ENCODE measurements at regions not wholly inside any gene's neighbourhood (a gene's known extent, or its start where the extent isn't known, plus 50 kb on each side); places are given as distances from the start of the nearest gene placed in this dataset.

GRCh38 chr1:90132306-90132705 lies 137.4 kb downstream of the ZNF326 start:
- TF ChIP-seq, protein P1, sequence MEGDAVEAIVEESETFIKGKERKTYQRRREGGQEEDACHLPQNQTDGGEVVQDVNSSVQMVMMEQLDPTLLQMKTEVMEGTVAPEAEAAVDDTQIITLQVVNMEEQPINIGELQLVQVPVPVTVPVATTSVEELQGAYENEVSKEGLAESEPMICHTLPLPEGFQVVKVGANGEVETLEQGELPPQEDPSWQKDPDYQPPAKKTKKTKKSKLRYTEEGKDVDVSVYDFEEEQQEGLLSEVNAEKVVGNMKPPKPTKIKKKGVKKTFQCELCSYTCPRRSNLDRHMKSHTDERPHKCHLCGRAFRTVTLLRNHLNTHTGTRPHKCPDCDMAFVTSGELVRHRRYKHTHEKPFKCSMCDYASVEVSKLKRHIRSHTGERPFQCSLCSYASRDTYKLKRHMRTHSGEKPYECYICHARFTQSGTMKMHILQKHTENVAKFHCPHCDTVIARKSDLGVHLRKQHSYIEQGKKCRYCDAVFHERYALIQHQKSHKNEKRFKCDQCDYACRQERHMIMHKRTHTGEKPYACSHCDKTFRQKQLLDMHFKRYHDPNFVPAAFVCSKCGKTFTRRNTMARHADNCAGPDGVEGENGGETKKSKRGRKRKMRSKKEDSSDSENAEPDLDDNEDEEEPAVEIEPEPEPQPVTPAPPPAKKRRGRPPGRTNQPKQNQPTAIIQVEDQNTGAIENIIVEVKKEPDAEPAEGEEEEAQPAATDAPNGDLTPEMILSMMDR (IDR thresholded peaks at IDR 0.05), result no peak
- TF ChIP-seq POLR2A (IDR thresholded peaks at IDR 0.05) (no peak), POLR2AphosphoS5 (IDR thresholded peaks at IDR 0.05) (no peak), EP300 (IDR thresholded peaks at IDR 0.05; ENCODE audit: low read depth) (no peak)

All from transverse colon (tissue), 4 donors.